GM12892 (cell line): ENCODE measurements at regions not wholly inside any gene's neighbourhood (a gene's known extent, or its start where the extent isn't known, plus 50 kb on each side); places are given as distances from the start of the nearest gene placed in this dataset.

Source experiments
- DNase-seq: peaks from one replicate; pipeline ENCODE4 v3.0.0; 2011; ENCODE audit not compliant: insufficient read length
- FAIRE-seq: peaks from 2 replicates; lab custom pipeline; 2011; peaks lifted over from hg19 to GRCh38; lab: Jason Lieb, UNC
- POLR2A ChIP-seq: IDR thresholded peaks from 2 replicates; pipeline ENCODE4 v1.6.1; 2011; ENCODE audit warnings: low read depth, low read length, control low read depth
- POLR2AphosphoS5 ChIP-seq: IDR thresholded peaks from 2 replicates; pipeline ENCODE4 v1.6.1; 2011; ENCODE audit warnings: low read depth, low read length, control low read depth
- TAF1 ChIP-seq: IDR thresholded peaks from 2 replicates; pipeline ENCODE4 v1.6.1; 2011; ENCODE audit warnings: low read depth, mild to moderate bottlenecking, control low read depth, low read length, borderline replicate concordance

DNA sequence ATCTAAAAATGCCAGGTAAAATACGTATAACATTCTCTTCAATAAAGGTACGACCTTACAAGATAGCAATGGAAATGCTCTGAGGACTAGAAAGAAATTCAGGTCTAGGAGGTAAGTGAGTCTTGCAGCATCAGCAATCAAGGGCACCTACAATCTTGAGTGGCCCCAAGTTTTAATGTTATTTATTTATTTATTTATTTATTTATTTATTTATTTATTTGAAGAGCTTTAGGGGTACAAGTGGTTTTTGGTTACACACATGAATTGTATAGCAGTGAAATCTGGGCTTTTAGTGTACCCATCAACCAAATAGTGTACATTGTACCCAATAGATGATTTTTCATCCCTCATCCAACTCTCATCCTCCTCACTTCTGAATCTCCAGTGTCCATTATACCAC, 574.0 kb upstream of the POU3F2 start:
- TF ChIP-seq POLR2AphosphoS5 (no peak), POLR2A (no peak), TAF1 (no peak)
- no peak for FAIRE-seq
- DNase-seq = no peak

DNA sequence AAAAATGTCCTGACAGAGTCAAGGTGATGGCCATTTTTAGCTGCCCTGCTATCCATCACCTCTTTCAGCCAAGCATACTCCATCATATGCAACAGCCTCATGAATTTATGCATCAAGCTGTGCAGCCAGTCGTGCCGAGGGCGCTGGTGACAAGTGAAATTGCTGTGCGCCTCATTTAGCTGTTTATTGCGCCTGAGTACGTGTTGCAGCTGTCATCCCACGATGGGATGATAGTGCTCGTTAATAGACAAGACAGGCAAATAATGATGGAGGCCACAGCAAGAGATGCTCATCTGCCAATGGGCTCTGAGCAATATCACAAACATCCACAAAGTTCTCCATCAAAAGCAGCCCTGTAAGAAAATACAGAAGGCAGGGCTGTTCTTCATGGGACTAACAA, 562.3 kb upstream of the POU3F2 start:
- no peak for TF ChIP-seq POLR2AphosphoS5
- TF ChIP-seq TAF1 = no peak
- TF ChIP-seq POLR2A = no peak
- DNase-seq (no peak), FAIRE-seq (no peak)

- TF ChIP-seq POLR2AphosphoS5 (no peak), POLR2A (no peak), TAF1 (no peak)
- FAIRE-seq (no peak), DNase-seq (no peak)
Observed at GRCh38 chr6:98274691-98275090, 559.7 kb upstream of the POU3F2 start.

- TF ChIP-seq TAF1 = no peak
- TF ChIP-seq POLR2AphosphoS5 = no peak
- TF ChIP-seq POLR2A = no peak
- DNase-seq (no peak), FAIRE-seq (no peak)
Observed at GRCh38 chr6:98280492-98280891, 553.9 kb upstream of the POU3F2 start.

- TF ChIP-seq TAF1 = no peak
- TF ChIP-seq POLR2AphosphoS5 = no peak
- TF ChIP-seq POLR2A = no peak
- DNase-seq = no peak
Observed at GRCh38 chr6:98286620-98287019, 547.8 kb upstream of the POU3F2 start.

DNA sequence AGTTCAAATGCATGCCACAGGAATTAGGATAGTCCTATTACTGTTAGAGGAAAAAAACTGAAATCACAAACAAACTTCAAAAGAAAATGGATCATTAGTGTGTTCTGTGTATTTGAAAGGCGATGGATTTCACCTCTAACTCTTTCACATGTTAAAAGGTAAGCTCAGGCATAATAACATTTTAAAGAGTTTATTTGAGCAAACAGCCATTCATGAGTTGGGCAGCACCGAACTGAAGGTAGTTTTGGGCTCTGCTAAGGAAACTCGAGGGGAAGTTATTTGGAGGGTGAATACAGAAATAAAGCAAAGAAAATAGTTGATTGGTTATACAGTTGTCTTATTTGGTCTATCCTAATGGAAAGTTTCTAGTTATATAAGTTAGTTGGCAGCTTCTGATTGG, 546.5 kb upstream of the POU3F2 start:
- TF ChIP-seq POLR2AphosphoS5 (no peak), POLR2A (no peak), TAF1 (no peak)
- DNase-seq (no peak), FAIRE-seq (no peak)

More at GRCh38 chr6:98286620-98287019, 547.8 kb upstream of the POU3F2 start:
- no peak for FAIRE-seq

DNA sequence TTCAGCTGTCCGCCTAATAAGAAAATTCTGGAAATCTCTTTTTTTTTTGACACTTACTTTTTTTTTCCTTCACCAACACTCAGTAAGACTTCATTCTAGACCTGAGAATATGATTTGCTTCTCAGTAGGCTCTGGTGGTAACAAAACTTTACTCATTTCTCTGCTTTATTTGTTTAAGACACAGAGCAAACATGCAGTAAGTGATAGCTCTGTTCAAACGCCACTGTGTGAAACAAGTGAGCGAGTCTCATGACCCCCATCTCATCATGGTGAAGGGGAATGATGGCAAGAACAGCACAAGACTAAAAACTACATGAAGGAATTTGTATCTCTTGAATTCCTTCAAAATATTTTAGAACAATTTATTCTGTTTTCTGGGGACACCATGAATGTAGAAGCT, 541.6 kb upstream of the POU3F2 start:
- TF ChIP-seq TAF1 = no peak
- TF ChIP-seq POLR2AphosphoS5 = no peak
- TF ChIP-seq POLR2A = no peak
- DNase-seq (no peak), FAIRE-seq (no peak)

DNA sequence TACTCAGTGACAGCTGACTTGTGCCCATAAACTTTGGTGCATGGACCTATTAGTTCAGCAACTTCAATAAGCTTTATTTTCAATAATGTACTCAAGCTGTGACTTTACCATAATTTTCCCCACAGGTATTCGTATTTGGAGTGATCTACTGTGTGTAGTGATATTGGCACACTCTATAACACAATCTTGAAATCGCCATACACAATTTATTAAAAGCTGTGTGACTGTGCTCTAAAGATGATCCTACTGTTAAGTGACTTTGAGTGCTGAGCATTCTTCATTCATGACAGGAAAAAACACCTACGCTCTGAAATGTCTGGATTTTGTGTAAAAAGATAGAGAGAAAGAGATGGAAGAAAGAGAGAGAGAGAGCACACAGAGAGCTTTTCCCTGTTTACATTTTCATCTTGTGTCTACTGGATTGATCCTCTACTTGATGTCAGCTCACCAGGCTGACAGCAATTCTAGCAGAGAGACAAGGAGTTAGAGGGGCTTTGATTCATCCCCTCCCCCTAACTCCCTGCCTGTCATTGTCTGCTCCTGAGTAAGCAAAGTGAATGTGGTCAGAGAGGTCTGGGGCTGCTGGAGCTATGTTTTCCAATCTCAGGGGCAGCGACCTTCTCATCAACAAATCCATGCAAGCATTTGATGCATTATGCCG, 538.7 kb upstream of the POU3F2 start:
- no peak for TF ChIP-seq POLR2AphosphoS5
- no peak for TF ChIP-seq POLR2A
- TF ChIP-seq TAF1 = no peak
- no peak for DNase-seq
- no peak for FAIRE-seq

- TF ChIP-seq POLR2AphosphoS5 = no peak
- no peak for TF ChIP-seq POLR2A
- TF ChIP-seq TAF1 = no peak
- FAIRE-seq (no peak), DNase-seq (no peak)
Observed at GRCh38 chr6:98308564-98308963, 525.8 kb upstream of the POU3F2 start.

GRCh38 chr6:98310443-98310842, 523.9 kb upstream of the POU3F2 start:
- FAIRE-seq (no peak), DNase-seq (no peak)
- TF ChIP-seq POLR2A (no peak), TAF1 (no peak), POLR2AphosphoS5 (no peak)

DNA sequence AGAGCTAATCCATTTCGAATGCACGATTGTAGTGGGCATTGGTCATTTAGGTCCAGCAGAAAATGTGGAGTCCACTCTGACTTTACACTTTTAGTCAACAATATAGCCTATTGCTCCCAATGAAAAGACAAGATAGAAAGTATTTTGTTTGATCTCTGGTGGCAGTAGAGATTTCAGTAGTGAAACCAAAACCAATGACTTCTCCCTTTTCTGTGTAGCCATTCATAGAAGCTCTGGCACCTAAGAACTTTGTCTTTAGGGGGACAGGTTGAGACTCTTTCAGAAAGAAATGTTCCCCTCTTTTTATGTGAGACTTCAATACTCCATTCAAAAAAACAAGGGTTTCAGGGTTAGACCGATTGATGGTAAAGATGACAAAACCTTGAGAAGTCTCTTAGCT, 510.8 kb upstream of the POU3F2 start:
- no peak for FAIRE-seq
- DNase-seq = no peak
- TF ChIP-seq POLR2AphosphoS5 (no peak), POLR2A (no peak), TAF1 (no peak)

GRCh38 chr6:98324446-98324845, 509.9 kb upstream of the POU3F2 start:
- FAIRE-seq = no peak
- TF ChIP-seq POLR2AphosphoS5 = no peak
- TF ChIP-seq TAF1 = no peak
- no peak for TF ChIP-seq POLR2A
- no peak for DNase-seq

GRCh38 chr6:98325366-98325765, 509.0 kb upstream of the POU3F2 start:
- TF ChIP-seq POLR2AphosphoS5 = no peak
- TF ChIP-seq POLR2A = no peak
- no peak for TF ChIP-seq TAF1
- no peak for DNase-seq
- FAIRE-seq = no peak
